ENCODE measurements at regions not wholly inside any gene's neighbourhood (a gene's known extent, or its start where the extent isn't known, plus 50 kb on each side); places are given as distances from the start of the nearest gene placed in this dataset.

- no peak for TF ChIP-seq ZNF704 (CRISPR knock-in tag; IDR thresholded peaks at IDR 0.05; ENCODE audit: borderline replicate concordance)
- peak; percentile 49; the same call in 1 of the 2 replicates for TF ChIP-seq ZGPAT (CRISPR knock-in tag; IDR thresholded peaks at IDR 0.05)
- no peak for TF ChIP-seq ZNF382 (CRISPR knock-in tag; IDR thresholded peaks at IDR 0.05; ENCODE audit: borderline replicate concordance)
- no peak for TF ChIP-seq ZNF709 (CRISPR knock-in tag; IDR thresholded peaks at IDR 0.05)
- no peak for TF ChIP-seq ZNF563 (CRISPR knock-in tag; IDR thresholded peaks at IDR 0.05)
- peak; percentile 34; the same call in 1 of the 2 replicates for TF ChIP-seq MAX (IDR thresholded peaks at IDR 0.05)
- TF ChIP-seq BCL6 (CRISPR knock-in tag; IDR thresholded peaks at IDR 0.05) = peak; percentile 90
- TF ChIP-seq CEBPZ (IDR thresholded peaks at IDR 0.05; ENCODE audit: low read length) = no peak
- no peak for TF ChIP-seq ZBTB42 (CRISPR knock-in tag; IDR thresholded peaks at IDR 0.05)
- TF ChIP-seq CBX1 (IDR thresholded peaks at IDR 0.05; ENCODE audit: low read depth) = no peak
- TF ChIP-seq RARA (CRISPR knock-in tag; IDR thresholded peaks at IDR 0.05) = peak; percentile 90
- TF ChIP-seq HINFP (CRISPR knock-in tag; IDR thresholded peaks at IDR 0.05; ENCODE audit: low read depth) = no peak
- TF ChIP-seq KLF13 (CRISPR knock-in tag; IDR thresholded peaks at IDR 0.05) = no peak
- TF ChIP-seq PLRG1 (conservative IDR thresholded peaks at IDR 0.05) = no peak
- no peak for TF ChIP-seq SUZ12 (IDR thresholded peaks at IDR 0.05; ENCODE audit: low read depth, low read length)
- no peak for TF ChIP-seq MEIS2 (CRISPR knock-in tag; IDR thresholded peaks at IDR 0.05)
- no peak for TF ChIP-seq MIER3 (CRISPR knock-in tag; IDR thresholded peaks at IDR 0.05; ENCODE audit: borderline replicate concordance)
- TF ChIP-seq ZNF513 (CRISPR knock-in tag; conservative IDR thresholded peaks at IDR 0.05) = no peak
- peak; percentile 66; the same call in 1 of the 2 replicates for TF ChIP-seq ZNF670 (CRISPR knock-in tag; IDR thresholded peaks at IDR 0.05; ENCODE audit: borderline replicate concordance)
Observed at GRCh38 chr1:228884615-228885566, 149.6 kb downstream of the RHOU start (continued).

All from HepG2 (cell line).